ENCODE measurements at regions not wholly inside any gene's neighbourhood (a gene's known extent, or its start where the extent isn't known, plus 50 kb on each side); places are given as distances from the start of the nearest gene placed in this dataset.

DNA sequence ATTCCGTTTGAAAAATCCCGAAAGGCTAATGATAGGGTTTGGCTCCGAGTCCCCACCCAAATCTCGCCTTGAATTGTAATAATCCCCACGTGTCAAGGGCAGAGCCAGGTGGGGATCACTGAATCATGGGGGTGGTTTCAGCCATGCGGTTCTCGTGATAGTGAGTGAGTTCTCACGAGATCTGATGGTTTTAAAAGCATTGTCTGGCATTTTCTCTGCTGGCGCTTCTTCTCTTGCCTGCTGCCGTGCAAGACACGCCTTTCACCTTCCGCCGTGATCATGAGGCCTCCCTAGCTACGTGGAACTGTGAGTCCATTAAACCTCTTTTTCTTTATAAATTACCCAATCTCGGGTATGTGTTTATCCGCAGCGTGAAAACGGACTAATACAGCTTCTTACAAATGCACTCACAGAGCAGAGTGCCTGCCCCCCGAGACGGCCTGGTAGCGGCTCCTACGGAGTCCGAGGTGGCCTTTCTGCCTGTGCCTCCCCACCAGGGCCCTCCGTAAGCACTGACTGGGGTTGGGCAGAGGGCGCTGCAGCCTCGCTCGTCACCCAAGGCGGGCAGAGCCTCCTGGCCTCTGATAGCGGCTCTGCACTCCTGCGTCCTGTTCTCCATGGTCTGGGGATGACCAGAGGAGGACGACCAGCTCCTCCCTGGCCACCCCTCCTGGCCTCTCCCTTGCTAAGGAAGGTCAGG lies 131.7 kb downstream of the FOXL1 start:
- Mint-ChIP-seq H3K4me1 (ENCODE audit: unreplicated experiment) (peaks cover 5% of the 10 kb centered on the region), H3K27ac (ENCODE audit: unreplicated experiment) (no peak overlapping the region), H3K4me3 (ENCODE audit: unreplicated experiment) (no peak overlapping the region), H3K9me3 (ENCODE audit: unreplicated experiment) (no peaks in the 10 kb centered on the region), H3K36me3 (ENCODE audit: low read depth, unreplicated experiment) (no peaks in the 10 kb centered on the region), H3K27me3 (ENCODE audit: unreplicated experiment) (peaks cover 4% of the 10 kb centered on the region)
- DNase-seq (ENCODE audit: low spot score): no peak
- TF ChIP-seq CTCF (IDR thresholded peaks at IDR 0.05; ENCODE audit: unreplicated experiment): no peak

DNA sequence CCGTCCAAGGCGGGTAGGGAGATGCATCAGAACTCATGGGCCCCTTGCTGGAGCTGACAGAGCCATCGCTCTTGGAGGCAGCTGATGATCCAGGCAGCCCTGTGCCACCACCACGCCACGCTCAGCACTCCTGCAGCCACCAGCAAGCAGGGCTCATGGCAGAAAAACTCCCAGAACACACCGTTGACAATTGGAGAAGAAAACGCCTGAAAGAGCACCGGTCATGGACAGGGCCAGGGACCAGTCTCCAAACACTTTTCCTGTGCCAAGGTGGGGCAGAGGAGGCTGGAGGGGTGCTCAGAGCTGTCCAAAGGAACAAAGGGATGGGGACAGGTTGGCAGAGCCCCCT lies 132.2 kb downstream of the FOXL1 start:
- peaks cover 5% of the 10 kb centered on the region for H3K4me1 Mint-ChIP-seq (ENCODE audit: unreplicated experiment)
- no peaks in the 10 kb centered on the region for H3K9me3 Mint-ChIP-seq (ENCODE audit: unreplicated experiment)
- H3K36me3 Mint-ChIP-seq (ENCODE audit: low read depth, unreplicated experiment): no peaks in the 10 kb centered on the region
- no peak overlapping the region for H3K27ac Mint-ChIP-seq (ENCODE audit: unreplicated experiment)
- no peak for DNase-seq (ENCODE audit: low spot score)
- H3K27me3 Mint-ChIP-seq (ENCODE audit: unreplicated experiment): peaks cover 4% of the 10 kb centered on the region
- H3K4me3 Mint-ChIP-seq (ENCODE audit: unreplicated experiment): no peak overlapping the region
- no peak for TF ChIP-seq CTCF (IDR thresholded peaks at IDR 0.05; ENCODE audit: unreplicated experiment)

- no peak for DNase-seq (ENCODE audit: low spot score)
- no peak for TF ChIP-seq CTCF (IDR thresholded peaks at IDR 0.05; ENCODE audit: unreplicated experiment)
- Mint-ChIP-seq H3K27ac (ENCODE audit: unreplicated experiment) (no peak overlapping the region), H3K4me3 (ENCODE audit: unreplicated experiment) (no peak overlapping the region), H3K27me3 (ENCODE audit: unreplicated experiment) (peaks cover 4% of the 10 kb centered on the region), H3K36me3 (ENCODE audit: low read depth, unreplicated experiment) (no peaks in the 10 kb centered on the region), H3K9me3 (ENCODE audit: unreplicated experiment) (no peaks in the 10 kb centered on the region), H3K4me1 (ENCODE audit: unreplicated experiment) (peaks cover 17% of the 10 kb centered on the region)
Measured at GRCh38 chr16:86712158-86713009, 134.0 kb downstream of the FOXL1 start.

- peaks cover 4% of the 10 kb centered on the region for H3K27me3 Mint-ChIP-seq (ENCODE audit: unreplicated experiment)
- H3K27ac Mint-ChIP-seq (ENCODE audit: unreplicated experiment): no peak overlapping the region
- H3K9me3 Mint-ChIP-seq (ENCODE audit: unreplicated experiment): no peaks in the 10 kb centered on the region
- H3K4me1 Mint-ChIP-seq (ENCODE audit: unreplicated experiment): peaks cover 24% of the 10 kb centered on the region
- TF ChIP-seq CTCF (IDR thresholded peaks at IDR 0.05; ENCODE audit: unreplicated experiment): no peak
- DNase-seq (ENCODE audit: low spot score): no peak
- no peaks in the 10 kb centered on the region for H3K36me3 Mint-ChIP-seq (ENCODE audit: low read depth, unreplicated experiment)
- H3K4me3 Mint-ChIP-seq (ENCODE audit: unreplicated experiment): no peak overlapping the region
Measured at GRCh38 chr16:86713021-86713631, 134.8 kb downstream of the FOXL1 start.

All from endothelial cell (in vitro differentiated cells).